IPS-18c (cell line): ENCODE measurements at regions not wholly inside any gene's neighbourhood (a gene's known extent, or its start where the extent isn't known, plus 50 kb on each side); places are given as distances from the start of the nearest gene placed in this dataset.

ENCODE experiments used
- H3K4me3 ChIP-seq: 2 replicates; pipeline ENCODE4 v1.7.0; 2013; ENCODE audit warnings: low read depth, mild to moderate bottlenecking, low read length, moderate library complexity; ENCODE audit not compliant: insufficient read depth
- H3K9me3 ChIP-seq: one replicate; pipeline ENCODE4 v1.6.1; 2013; ENCODE audit warnings: mild to moderate bottlenecking, low read length, moderate library complexity; ENCODE audit not compliant: control insufficient read depth, insufficient read depth

- Histone ChIP-seq H3K9me3 (no peaks in the 10 kb centered on the region), H3K4me3 (no peak overlapping the region)
Measured at GRCh38 chr14:53534841-53535240, 381.7 kb upstream of the DDHD1 start.

DNA sequence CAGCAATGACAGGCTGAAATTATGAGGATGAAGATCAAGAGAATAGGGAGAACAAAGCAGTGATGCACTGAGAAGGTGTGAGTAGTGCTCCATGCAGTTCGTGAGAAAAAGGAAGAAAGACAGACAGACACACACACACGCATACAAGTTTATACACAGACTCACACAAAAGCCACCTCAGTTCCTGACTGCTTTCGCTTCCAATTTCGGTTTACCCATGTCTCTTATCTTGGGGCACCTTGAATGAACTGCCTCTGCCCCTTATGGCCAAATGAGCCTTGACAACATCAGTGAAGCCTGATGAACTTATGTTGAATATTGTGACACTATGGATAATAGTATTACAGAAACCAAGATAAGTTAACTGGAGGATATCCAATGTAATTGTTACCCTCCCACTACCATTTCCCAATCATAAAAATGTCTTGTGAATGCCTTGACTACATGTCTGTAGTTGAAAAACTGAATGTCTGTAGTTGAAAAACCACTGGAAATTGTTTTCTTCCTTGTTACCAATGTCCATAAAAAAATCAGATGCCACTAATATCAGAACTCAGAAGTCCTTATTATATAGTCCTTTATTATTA is 380.4 kb upstream of the DDHD1 start:
- H3K9me3 ChIP-seq: no peaks in the 10 kb centered on the region
- H3K4me3 ChIP-seq: no peak overlapping the region

DNA sequence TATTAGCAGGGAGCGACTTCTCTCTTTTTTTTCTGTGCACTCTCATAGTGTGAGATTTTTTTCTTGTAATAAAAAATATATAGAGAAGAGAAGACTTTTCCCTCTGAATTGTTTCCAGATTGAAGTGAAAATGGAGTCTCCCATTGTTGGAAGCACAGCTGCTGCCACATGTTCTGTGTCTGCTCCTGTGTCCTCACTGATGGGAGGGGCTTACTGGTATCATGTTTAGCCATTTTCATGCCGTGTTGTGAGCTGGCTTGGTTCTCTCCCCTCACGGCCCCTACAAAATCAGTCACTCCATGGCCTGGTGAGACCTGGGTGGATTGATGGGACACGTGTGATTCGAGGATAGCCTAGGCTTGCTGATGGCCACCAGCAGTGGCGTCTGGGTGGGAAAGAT is 379.7 kb upstream of the DDHD1 start:
- H3K9me3 ChIP-seq: no peaks in the 10 kb centered on the region
- no peak overlapping the region for H3K4me3 ChIP-seq

DNA sequence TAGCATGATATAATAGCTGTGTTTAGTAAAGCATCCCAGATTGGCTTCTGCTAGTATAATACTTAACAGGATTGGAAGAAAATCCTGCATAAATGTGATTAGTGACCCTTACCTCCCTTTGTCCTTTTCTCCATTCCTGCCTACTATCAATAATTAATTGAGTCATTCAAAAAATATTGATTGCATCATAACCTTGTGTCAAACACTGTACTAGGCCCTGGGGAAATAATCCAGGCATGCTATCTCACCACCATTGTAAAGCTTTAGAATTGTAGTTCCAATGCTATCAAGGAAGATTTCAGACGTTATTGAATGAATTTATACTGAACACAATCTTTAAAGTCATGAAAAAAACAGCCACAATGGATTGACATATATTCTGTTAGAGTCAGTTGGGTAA is 378.6 kb upstream of the DDHD1 start:
- H3K9me3 ChIP-seq: no peaks in the 10 kb centered on the region
- H3K4me3 ChIP-seq: no peak overlapping the region

DNA sequence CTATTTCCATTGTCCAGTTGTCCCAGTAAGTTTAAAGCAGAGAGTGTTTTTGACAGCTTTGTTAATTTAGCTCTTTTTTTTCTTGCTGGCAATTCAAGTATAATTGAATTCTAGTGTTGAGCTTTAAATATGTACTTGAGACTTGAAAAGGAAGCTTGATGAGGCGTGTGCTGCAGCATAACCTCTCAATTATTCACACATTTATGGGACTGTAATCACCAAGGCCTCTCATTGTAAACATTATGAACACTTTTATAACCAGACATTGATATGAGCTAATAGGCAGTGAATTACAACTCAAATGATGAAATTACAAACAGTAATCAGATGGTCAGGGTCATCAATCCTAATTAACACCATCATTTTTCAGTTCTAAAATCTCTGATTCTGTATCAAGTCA is 378.0 kb upstream of the DDHD1 start:
- Histone ChIP-seq H3K4me3 (no peak overlapping the region), H3K9me3 (no peaks in the 10 kb centered on the region)

DNA sequence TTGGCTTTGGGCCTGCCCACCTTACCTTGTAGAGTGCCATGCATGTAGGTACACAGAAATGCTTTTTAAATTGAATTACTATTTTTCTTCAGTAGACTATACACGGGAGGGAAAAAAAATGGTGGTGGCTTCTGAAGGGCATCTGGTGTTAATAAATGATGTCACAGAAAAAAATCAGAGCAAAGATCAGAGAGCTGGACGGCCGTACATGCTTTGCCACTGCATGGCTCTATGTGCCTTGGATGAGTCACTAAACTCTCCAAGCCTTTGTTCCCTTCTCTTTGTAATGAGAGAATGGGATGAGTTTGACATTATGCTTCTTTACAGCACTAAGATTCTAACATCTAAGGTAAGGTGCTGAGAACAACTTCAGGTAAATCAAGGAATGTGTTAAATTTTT is 376.4 kb upstream of the DDHD1 start:
- H3K9me3 ChIP-seq: peaks cover 2% of the 10 kb centered on the region
- no peak overlapping the region for H3K4me3 ChIP-seq

- no peak overlapping the region for H3K4me3 ChIP-seq
- H3K9me3 ChIP-seq: peaks cover 2% of the 10 kb centered on the region
Measured at GRCh38 chr14:53528185-53528671, 375.1 kb upstream of the DDHD1 start.

DNA sequence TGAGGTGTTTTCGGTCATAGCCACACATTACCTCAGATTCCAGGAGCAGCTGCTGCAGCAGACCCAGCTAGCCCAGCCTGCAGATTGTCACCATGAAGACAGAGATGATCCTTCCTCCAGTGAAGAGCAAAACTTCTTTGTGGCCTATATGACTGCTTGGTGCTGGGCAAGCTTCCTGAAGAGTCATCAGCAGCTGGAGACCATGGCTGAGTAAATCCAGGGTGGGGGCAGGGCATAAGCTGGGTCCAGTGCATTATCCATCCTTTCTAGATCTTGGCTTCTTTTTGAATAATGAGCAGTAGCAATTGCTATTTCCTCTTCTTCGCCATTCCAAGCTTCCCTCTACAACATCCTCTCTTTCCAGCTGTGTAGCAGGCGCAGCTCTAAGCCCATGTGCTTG is 373.1 kb upstream of the DDHD1 start:
- no peak overlapping the region for H3K4me3 ChIP-seq
- peaks cover 2% of the 10 kb centered on the region for H3K9me3 ChIP-seq

DNA sequence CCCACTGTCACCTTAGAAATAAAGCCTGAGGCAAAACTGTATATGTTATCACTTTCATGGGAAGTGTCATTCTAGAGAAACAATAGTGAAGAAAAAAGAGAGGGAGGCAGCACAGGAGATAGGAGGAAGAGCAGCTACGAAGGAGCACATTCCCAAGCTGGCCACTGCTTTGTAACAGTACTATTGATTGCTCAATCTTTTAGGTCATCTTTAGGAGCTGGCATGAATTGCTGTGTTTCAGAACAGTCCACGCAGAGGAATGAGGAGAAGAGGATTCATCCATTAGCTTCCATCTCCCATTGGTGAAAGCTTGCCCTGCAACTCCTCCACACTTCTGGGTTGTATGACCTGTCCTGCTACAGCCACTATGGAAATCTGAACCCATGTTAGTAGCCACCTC is 372.5 kb upstream of the DDHD1 start:
- H3K9me3 ChIP-seq: peaks cover 2% of the 10 kb centered on the region

DNA sequence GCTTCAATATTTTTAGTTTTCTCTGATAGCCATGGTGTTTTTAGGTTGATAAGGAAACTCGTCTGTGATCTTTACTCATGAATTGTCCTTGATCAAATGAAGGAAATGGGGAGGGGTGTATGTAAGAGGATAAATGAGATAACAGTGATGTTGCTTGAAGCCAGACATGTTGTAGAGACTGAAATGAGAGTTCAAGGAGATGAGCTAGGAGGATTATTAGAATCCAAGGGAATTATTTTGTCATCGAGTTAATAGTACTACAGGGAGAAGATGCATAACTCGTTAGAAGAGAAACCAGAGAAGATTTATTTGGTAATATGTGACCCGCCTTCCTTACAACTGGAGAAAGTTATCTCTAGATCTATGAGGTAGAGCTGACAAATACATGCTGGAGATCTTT is 371.3 kb upstream of the DDHD1 start:
- Histone ChIP-seq H3K9me3 (peaks cover 2% of the 10 kb centered on the region), H3K4me3 (no peak overlapping the region)

More for the DNA sequence above, 372.5 kb upstream of the DDHD1 start:
- H3K4me3 ChIP-seq: no peak overlapping the region

- H3K9me3 ChIP-seq: peaks cover 2% of the 10 kb centered on the region
- H3K4me3 ChIP-seq: no peak overlapping the region
Measured at GRCh38 chr14:53523226-53523625, 370.1 kb upstream of the DDHD1 start.

DNA sequence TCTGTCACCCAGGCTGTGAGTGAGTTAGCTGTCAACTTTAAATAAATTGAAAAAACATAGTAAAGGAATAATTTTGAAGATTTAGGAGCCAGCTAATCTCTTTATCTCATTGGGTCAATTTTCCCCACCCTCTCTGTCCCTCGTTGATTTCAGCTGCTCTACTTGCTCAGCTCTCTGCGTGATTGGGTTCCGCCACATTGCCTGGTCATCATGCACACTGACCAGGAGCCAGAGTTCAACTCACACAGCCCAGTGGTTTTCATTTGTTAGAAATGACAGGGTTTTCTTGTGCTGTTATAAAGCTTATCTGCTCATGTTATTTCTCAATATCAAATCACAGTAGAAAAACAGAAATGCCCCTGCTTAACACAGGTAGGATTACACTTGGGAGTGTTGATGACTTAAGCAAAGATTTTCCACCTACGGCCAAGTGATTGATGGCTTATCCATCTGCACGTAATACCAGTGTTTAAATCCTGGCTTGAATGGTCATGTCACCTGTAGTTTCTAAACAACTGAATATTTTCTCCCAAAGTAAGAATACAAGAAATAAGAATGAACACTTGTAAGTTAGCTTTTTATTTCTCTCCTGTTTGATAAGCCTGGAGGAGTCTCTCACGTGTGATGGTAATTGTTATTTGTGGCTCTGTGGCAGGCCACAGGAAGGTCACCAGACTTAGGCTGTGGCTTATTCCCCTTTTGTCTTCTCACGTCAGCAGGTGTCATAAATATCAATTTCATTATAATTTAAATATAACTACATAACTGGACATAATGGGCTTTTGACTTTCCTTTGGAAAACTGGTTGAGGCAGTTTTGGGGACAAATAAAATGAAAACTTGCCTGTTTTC is 367.2 kb upstream of the DDHD1 start:
- H3K9me3 ChIP-seq: no peaks in the 10 kb centered on the region
- H3K4me3 ChIP-seq: no peak overlapping the region

- Histone ChIP-seq H3K4me3 (no peak overlapping the region), H3K9me3 (no peaks in the 10 kb centered on the region)
Measured at GRCh38 chr14:53519137-53519536, 366.0 kb upstream of the DDHD1 start.

DNA sequence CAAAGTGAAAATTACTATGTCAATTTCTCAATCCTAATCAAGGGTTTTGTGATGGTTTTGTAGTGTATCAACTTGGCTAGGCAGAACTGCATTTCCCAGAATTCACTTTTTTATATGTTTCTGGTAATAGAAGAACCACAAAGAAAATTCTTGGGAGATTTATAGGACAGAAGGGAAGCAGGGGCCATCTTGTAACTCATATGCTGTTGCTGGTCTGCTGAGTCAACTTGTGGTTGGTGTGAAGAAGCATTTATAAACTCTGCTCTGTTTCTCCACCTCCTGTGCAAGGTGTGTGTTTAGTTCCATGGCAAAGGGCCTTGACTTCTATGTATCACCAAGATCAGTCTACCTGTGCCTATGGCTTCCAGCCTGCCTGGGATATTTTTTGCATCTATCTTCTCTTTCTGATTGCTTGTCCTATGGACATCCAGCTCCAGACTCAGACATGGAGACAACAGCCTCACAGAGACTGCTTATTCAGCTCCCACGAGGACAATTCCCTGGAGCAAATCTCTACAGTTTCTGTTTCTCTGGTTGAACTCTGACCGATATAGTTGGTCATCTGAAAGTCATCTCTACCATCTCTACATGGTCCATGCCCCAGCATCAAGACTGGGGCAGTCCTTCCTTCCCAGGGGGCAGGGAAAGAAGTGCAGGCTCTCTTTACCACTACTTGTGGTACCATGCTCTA is 364.3 kb upstream of the DDHD1 start:
- Histone ChIP-seq H3K9me3 (no peaks in the 10 kb centered on the region), H3K4me3 (no peak overlapping the region)

- Histone ChIP-seq H3K4me3 (no peak overlapping the region), H3K9me3 (no peaks in the 10 kb centered on the region)
Measured at GRCh38 chr14:53516261-53516774, 363.2 kb upstream of the DDHD1 start.

GRCh38 chr14:53515276-53515675 is 362.2 kb upstream of the DDHD1 start:
- Histone ChIP-seq H3K4me3 (no peak overlapping the region), H3K9me3 (no peaks in the 10 kb centered on the region)

GRCh38 chr14:53514197-53514596 is 361.1 kb upstream of the DDHD1 start:
- Histone ChIP-seq H3K9me3 (no peaks in the 10 kb centered on the region), H3K4me3 (no peak overlapping the region)
